ENCODE measurements at regions not wholly inside any gene's neighbourhood (a gene's known extent, or its start where the extent isn't known, plus 50 kb on each side); places are given as distances from the start of the nearest gene placed in this dataset.

- Mint-ChIP-seq H3K27me3 (peaks cover 10% of the 10 kb centered on the region), H3K4me3 (ENCODE audit: low read depth) (no peak overlapping the region), H3K9me3 (ENCODE audit: low read depth) (no peaks in the 10 kb centered on the region), H3K27ac (no peak overlapping the region), H3K4me1 (ENCODE audit: low read depth) (no peaks in the 10 kb centered on the region), H3K36me3 (ENCODE audit: insufficient read depth) (no peaks in the 10 kb centered on the region)
- no peak for DNase-seq (ENCODE audit: low spot score, unreplicated experiment)
- TF ChIP-seq, protein P1, sequence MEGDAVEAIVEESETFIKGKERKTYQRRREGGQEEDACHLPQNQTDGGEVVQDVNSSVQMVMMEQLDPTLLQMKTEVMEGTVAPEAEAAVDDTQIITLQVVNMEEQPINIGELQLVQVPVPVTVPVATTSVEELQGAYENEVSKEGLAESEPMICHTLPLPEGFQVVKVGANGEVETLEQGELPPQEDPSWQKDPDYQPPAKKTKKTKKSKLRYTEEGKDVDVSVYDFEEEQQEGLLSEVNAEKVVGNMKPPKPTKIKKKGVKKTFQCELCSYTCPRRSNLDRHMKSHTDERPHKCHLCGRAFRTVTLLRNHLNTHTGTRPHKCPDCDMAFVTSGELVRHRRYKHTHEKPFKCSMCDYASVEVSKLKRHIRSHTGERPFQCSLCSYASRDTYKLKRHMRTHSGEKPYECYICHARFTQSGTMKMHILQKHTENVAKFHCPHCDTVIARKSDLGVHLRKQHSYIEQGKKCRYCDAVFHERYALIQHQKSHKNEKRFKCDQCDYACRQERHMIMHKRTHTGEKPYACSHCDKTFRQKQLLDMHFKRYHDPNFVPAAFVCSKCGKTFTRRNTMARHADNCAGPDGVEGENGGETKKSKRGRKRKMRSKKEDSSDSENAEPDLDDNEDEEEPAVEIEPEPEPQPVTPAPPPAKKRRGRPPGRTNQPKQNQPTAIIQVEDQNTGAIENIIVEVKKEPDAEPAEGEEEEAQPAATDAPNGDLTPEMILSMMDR (IDR thresholded peaks at IDR 0.05; ENCODE audit: unreplicated experiment), result no peak
These were observed 314.2 kb downstream of the PID1 start for GRCh38 chr2:228956701-228957474.

DNA sequence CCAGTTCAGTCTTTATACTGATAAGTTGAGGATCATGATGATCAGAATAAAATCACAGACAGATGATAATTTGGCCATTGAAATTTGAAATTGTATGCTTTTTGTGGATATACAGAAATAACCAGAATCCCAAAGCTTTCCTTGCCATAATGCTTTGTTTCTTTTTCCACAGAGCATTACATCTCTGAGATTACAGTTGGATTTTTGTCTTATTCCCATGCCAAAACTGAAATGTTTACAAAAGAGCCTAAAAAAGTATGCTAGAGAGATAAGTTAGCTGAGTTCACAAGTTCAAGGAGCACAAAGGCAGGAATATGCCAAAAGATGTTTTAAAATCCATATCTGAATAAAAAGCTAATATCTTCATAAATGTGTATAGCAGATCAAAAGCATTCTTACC lies 321.3 kb downstream of the PID1 start:
- H3K9me3 Mint-ChIP-seq (ENCODE audit: low read depth), result no peaks in the 10 kb centered on the region
- no peaks in the 10 kb centered on the region for H3K4me1 Mint-ChIP-seq (ENCODE audit: low read depth)
- no peak overlapping the region for H3K27ac Mint-ChIP-seq
- no peak overlapping the region for H3K4me3 Mint-ChIP-seq (ENCODE audit: low read depth)
- no peak for DNase-seq (ENCODE audit: low spot score, unreplicated experiment)
- TF ChIP-seq, protein P1 (IDR thresholded peaks at IDR 0.05; ENCODE audit: unreplicated experiment), result no peak
- H3K27me3 Mint-ChIP-seq, result peaks cover 6% of the 10 kb centered on the region
- no peaks in the 10 kb centered on the region for H3K36me3 Mint-ChIP-seq (ENCODE audit: insufficient read depth)

- no peak overlapping the region for H3K4me3 Mint-ChIP-seq (ENCODE audit: low read depth)
- no peaks in the 10 kb centered on the region for H3K36me3 Mint-ChIP-seq (ENCODE audit: insufficient read depth)
- DNase-seq (ENCODE audit: low spot score, unreplicated experiment), result no peak
- no peaks in the 10 kb centered on the region for H3K9me3 Mint-ChIP-seq (ENCODE audit: low read depth)
- H3K4me1 Mint-ChIP-seq (ENCODE audit: low read depth), result no peaks in the 10 kb centered on the region
- no peak overlapping the region for H3K27ac Mint-ChIP-seq
- no peaks in the 10 kb centered on the region for H3K27me3 Mint-ChIP-seq
- TF ChIP-seq, protein P1 (IDR thresholded peaks at IDR 0.05; ENCODE audit: unreplicated experiment), result no peak
These were observed 325.4 kb downstream of the PID1 start for GRCh38 chr2:228945710-228946109.

- TF ChIP-seq, protein P1 (IDR thresholded peaks at IDR 0.05; ENCODE audit: unreplicated experiment), result no peak
- no peak overlapping the region for H3K4me3 Mint-ChIP-seq (ENCODE audit: low read depth)
- no peaks in the 10 kb centered on the region for H3K36me3 Mint-ChIP-seq (ENCODE audit: insufficient read depth)
- DNase-seq (ENCODE audit: low spot score, unreplicated experiment), result no peak
- no peaks in the 10 kb centered on the region for H3K4me1 Mint-ChIP-seq (ENCODE audit: low read depth)
- no peak overlapping the region for H3K27ac Mint-ChIP-seq
- no peaks in the 10 kb centered on the region for H3K27me3 Mint-ChIP-seq
- H3K9me3 Mint-ChIP-seq (ENCODE audit: low read depth), result no peaks in the 10 kb centered on the region
These were observed 328.2 kb downstream of the PID1 start for GRCh38 chr2:228942856-228943255.

GRCh38 chr2:228938629-228939028 lies 332.5 kb downstream of the PID1 start:
- no peaks in the 10 kb centered on the region for H3K36me3 Mint-ChIP-seq (ENCODE audit: insufficient read depth)
- H3K9me3 Mint-ChIP-seq (ENCODE audit: low read depth), result peaks cover 6% of the 10 kb centered on the region
- no peaks in the 10 kb centered on the region for H3K27me3 Mint-ChIP-seq
- TF ChIP-seq, protein P1 (IDR thresholded peaks at IDR 0.05; ENCODE audit: unreplicated experiment), result no peak
- H3K4me1 Mint-ChIP-seq (ENCODE audit: low read depth), result no peaks in the 10 kb centered on the region
- no peak overlapping the region for H3K4me3 Mint-ChIP-seq (ENCODE audit: low read depth)
- no peak overlapping the region for H3K27ac Mint-ChIP-seq
- DNase-seq (ENCODE audit: low spot score, unreplicated experiment), result no peak

All from progenitor cell of endocrine pancreas (in vitro differentiated cells).